GM23338 (cell line): ENCODE measurements at regions not wholly inside any gene's neighbourhood (a gene's known extent, or its start where the extent isn't known, plus 50 kb on each side); places are given as distances from the start of the nearest gene placed in this dataset.

Experiments used
- EZH2 ChIP-seq: fragments of 200-600 bp; sonication (generic); IDR thresholded peaks from one replicate; pipeline ENCODE4 v1.8.0; 2017; ENCODE audit warnings: antibody characterized with exemption, mild to moderate bottlenecking, low read depth; ENCODE audit not compliant: unreplicated experiment
- EZH2phosphoT487 ChIP-seq: fragments of 200-600 bp; sonication (generic); IDR thresholded peaks from one replicate; pipeline ENCODE4 v1.8.1; 2018; ENCODE audit warnings: antibody characterized with exemption; ENCODE audit not compliant: unreplicated experiment
- TF ChIP-seq, protein P1 (sequence below), 2 experiments: fragments of 200-600 bp in 1 of 2; sonication (generic) in 1 of 2; conservative IDR thresholded peaks; 2 replicates each; pipeline versions ENCODE4 v1.5.1 to v1.6.1; 2016 to 2017; ENCODE audit warnings: antibody characterized with exemption in 2 of 2, low read depth in 2 of 2, mild to moderate bottlenecking in 2 of 2, moderate library complexity in 1 of 2
- TF ChIP-seq, protein P2 (sequence below): IDR thresholded peaks from one replicate; pipeline ENCODE4 v1.6.1; 2018; ENCODE audit warnings: antibody characterized with exemption; ENCODE audit not compliant: unreplicated experiment

DNA sequence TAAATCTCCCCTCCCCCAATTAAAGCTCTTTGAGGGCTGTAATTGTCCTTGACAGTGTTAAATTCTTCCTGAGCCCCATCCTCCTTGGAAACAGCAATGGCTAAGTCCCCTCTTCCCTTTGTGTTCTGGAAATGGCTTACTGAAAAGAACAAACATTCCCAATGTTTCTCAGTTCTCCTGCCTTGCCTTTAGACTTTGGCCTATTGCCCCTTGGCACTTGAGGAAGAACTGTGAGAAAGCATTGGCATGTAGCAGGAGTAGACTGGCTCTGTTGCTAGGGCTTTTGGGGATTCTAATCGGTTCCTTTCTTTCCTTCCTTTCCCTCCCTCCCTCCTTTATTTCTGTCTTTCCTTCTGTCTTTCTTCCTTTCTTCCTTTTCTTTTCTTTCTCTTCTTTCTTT lies 463.3 kb upstream of the PODXL start:
- TF ChIP-seq EZH2phosphoT487 (no peak), EZH2 (no peak)
- TF ChIP-seq, protein P1, sequence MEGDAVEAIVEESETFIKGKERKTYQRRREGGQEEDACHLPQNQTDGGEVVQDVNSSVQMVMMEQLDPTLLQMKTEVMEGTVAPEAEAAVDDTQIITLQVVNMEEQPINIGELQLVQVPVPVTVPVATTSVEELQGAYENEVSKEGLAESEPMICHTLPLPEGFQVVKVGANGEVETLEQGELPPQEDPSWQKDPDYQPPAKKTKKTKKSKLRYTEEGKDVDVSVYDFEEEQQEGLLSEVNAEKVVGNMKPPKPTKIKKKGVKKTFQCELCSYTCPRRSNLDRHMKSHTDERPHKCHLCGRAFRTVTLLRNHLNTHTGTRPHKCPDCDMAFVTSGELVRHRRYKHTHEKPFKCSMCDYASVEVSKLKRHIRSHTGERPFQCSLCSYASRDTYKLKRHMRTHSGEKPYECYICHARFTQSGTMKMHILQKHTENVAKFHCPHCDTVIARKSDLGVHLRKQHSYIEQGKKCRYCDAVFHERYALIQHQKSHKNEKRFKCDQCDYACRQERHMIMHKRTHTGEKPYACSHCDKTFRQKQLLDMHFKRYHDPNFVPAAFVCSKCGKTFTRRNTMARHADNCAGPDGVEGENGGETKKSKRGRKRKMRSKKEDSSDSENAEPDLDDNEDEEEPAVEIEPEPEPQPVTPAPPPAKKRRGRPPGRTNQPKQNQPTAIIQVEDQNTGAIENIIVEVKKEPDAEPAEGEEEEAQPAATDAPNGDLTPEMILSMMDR (conservative IDR thresholded peaks at IDR 0.05; ENCODE audit: low read depth in 2 of 2), result no peak
- TF ChIP-seq, protein P2, sequence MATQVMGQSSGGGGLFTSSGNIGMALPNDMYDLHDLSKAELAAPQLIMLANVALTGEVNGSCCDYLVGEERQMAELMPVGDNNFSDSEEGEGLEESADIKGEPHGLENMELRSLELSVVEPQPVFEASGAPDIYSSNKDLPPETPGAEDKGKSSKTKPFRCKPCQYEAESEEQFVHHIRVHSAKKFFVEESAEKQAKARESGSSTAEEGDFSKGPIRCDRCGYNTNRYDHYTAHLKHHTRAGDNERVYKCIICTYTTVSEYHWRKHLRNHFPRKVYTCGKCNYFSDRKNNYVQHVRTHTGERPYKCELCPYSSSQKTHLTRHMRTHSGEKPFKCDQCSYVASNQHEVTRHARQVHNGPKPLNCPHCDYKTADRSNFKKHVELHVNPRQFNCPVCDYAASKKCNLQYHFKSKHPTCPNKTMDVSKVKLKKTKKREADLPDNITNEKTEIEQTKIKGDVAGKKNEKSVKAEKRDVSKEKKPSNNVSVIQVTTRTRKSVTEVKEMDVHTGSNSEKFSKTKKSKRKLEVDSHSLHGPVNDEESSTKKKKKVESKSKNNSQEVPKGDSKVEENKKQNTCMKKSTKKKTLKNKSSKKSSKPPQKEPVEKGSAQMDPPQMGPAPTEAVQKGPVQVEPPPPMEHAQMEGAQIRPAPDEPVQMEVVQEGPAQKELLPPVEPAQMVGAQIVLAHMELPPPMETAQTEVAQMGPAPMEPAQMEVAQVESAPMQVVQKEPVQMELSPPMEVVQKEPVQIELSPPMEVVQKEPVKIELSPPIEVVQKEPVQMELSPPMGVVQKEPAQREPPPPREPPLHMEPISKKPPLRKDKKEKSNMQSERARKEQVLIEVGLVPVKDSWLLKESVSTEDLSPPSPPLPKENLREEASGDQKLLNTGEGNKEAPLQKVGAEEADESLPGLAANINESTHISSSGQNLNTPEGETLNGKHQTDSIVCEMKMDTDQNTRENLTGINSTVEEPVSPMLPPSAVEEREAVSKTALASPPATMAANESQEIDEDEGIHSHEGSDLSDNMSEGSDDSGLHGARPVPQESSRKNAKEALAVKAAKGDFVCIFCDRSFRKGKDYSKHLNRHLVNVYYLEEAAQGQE, result no peak
